Endothelial cell of umbilical vein (primary cell): ENCODE measurements at regions not wholly inside any gene's neighbourhood (a gene's known extent, or its start where the extent isn't known, plus 50 kb on each side); places are given as distances from the start of the nearest gene placed in this dataset.

Experiments used
- BruUV-seq: library from RNA; stranded (reverse); fragments of 400-500 nt; replicated peaks from 2 replicates; lab custom pipeline; 2021; lab: Mats Ljungman, UMichigan
- CTCF ChIA-PET: fragments of 300-600, 350-600 bp; sonication (Branson Sonifier 250); formaldehyde crosslinking; loops from one replicate; lab custom pipeline; 2021; ENCODE audit warnings: antibody characterized with exemption, inconsistent platforms; lab: Charles Lee
- POLR2A ChIA-PET: fragments of 300-600, 350-600 bp; sonication (Branson Sonifier 250); formaldehyde crosslinking; loops from one replicate; lab custom pipeline; 2021; ENCODE audit warnings: antibody characterized with exemption, inconsistent platforms; lab: Charles Lee
- DNase-seq: peaks from one replicate; pipeline ENCODE4 v3.0.0-alpha.2; 2011; ENCODE audit warnings: low read depth, low spot score
- FAIRE-seq: peaks from 2 replicates; lab custom pipeline; 2011; peaks lifted over from hg19 to GRCh38; lab: Jason Lieb, UNC
- H2AFZ ChIP-seq: 2 replicates; pipeline ENCODE4 v1.6.0; 2012; ENCODE audit warnings: low read depth, low read length, control low read depth, inconsistent platforms
- H3K27ac ChIP-seq: 2 replicates; pipeline ENCODE4 v1.5.1; 2011; ENCODE audit warnings: low read depth, mild to moderate bottlenecking, control low read depth, low read length, moderate library complexity; ENCODE audit not compliant: insufficient read depth
- H3K27me3 ChIP-seq, 2 experiments: 2 replicates each; pipeline versions ENCODE4 v1.6.0 to v1.6.1; 2011; ENCODE audit warnings: low read length in 2 of 2, mixed read lengths in 1 of 2; ENCODE audit not compliant: control insufficient read depth in 2 of 2, insufficient read depth in 2 of 2
- H3K36me3 ChIP-seq, 2 experiments: 2 replicates in 1 of 2; 3 replicates in 1 of 2; pipeline ENCODE4 v1.5.1; 2011; ENCODE audit warnings: low read length in 2 of 2, mild to moderate bottlenecking in 1 of 2, moderate library complexity in 1 of 2; ENCODE audit not compliant: control insufficient read depth in 2 of 2, insufficient read depth in 2 of 2; ENCODE audit errors: extremely low read depth in 1 of 2
- H3K4me1 ChIP-seq: 3 replicates; pipeline ENCODE4 v1.5.1; 2011; ENCODE audit warnings: mild to moderate bottlenecking, low read length; ENCODE audit not compliant: control insufficient read depth, insufficient read depth; ENCODE audit errors: extremely low read depth
- H3K4me2 ChIP-seq: 2 replicates; pipeline ENCODE4 v1.6.1; 2011; ENCODE audit warnings: low read length, control low read depth, mixed read lengths; ENCODE audit not compliant: insufficient read depth
- H3K4me3 ChIP-seq, 3 experiments: fragments of 200-600 bp in 1 of 3; sonication (generic), shearing (Covaris generic) in 1 of 3; replicated peaks in 1 of 3; 2 replicates each; pipeline ENCODE4 v1.5.1; 2011 to 2016; ENCODE audit warnings: control low read depth in 3 of 3, low read length in 3 of 3, mild to moderate bottlenecking in 2 of 3, inconsistent platforms in 1 of 3, low read depth in 1 of 3, moderate library complexity in 1 of 3; ENCODE audit not compliant: insufficient read depth in 1 of 3
- H3K79me2 ChIP-seq: 2 replicates; pipeline ENCODE4 v1.6.0; 2012; ENCODE audit warnings: low read length, inconsistent platforms; ENCODE audit not compliant: control insufficient read depth, insufficient read depth
- H3K9ac ChIP-seq: replicated peaks from 2 replicates; pipeline ENCODE3; 2011; ENCODE audit warnings: low read length, control low read depth; ENCODE audit not compliant: insufficient read depth; ENCODE audit errors: extremely low read depth
- H3K9me1 ChIP-seq: replicated peaks from 3 replicates; pipeline ENCODE4 v1.6.0; 2011; ENCODE audit warnings: mild to moderate bottlenecking, low read length; ENCODE audit not compliant: control insufficient read depth, insufficient read depth; ENCODE audit errors: extremely low read depth
- H3K9me3 ChIP-seq: replicated peaks from 2 replicates; pipeline ENCODE4 v1.5.1; 2012; ENCODE audit warnings: low read length, inconsistent platforms; ENCODE audit not compliant: control insufficient read depth, insufficient read depth
- H4K20me1 ChIP-seq: replicated peaks from 2 replicates; pipeline ENCODE3; 2011; ENCODE audit warnings: mild to moderate bottlenecking, low read length; ENCODE audit not compliant: control insufficient read depth, insufficient read depth; ENCODE audit errors: extremely low read depth
- CTCF ChIP-seq, 2 donors: IDR thresholded peaks; 1 replicate in 1 of 2; 2 replicates in 1 of 2; pipeline ENCODE4 v1.5.1; 2011; ENCODE audit warnings: low read length in 2 of 2, mild to moderate bottlenecking in 2 of 2, moderate library complexity in 2 of 2, control low read depth in 1 of 2, inconsistent platforms in 1 of 2, low read depth in 1 of 2; ENCODE audit not compliant: insufficient read depth in 1 of 2; ENCODE audit errors: extremely low read depth in 1 of 2
- EZH2 ChIP-seq: IDR thresholded peaks from 2 replicates; pipeline ENCODE4 v1.6.1; 2012; ENCODE audit warnings: borderline replicate concordance, low read depth, mild to moderate bottlenecking, moderate library complexity, low read length, inconsistent platforms; ENCODE audit not compliant: severe bottlenecking
- FOS ChIP-seq: IDR thresholded peaks from 2 replicates; pipeline ENCODE4 v1.6.1; 2011; ENCODE audit warnings: mild to moderate bottlenecking, low read length, moderate library complexity, borderline replicate concordance; ENCODE audit not compliant: insufficient read depth
- GATA2 ChIP-seq: IDR thresholded peaks from 2 replicates; pipeline ENCODE4 v1.7.0; 2011; ENCODE audit warnings: low read depth, mild to moderate bottlenecking, moderate library complexity, mixed read lengths, low read length; ENCODE audit not compliant: insufficient read length, insufficient read depth
- JUN ChIP-seq: IDR thresholded peaks from 2 replicates; pipeline ENCODE4 v1.6.1; 2011; ENCODE audit warnings: borderline replicate concordance, low read depth; ENCODE audit not compliant: insufficient read length, insufficient read depth
- MAX ChIP-seq: IDR thresholded peaks from 2 replicates; pipeline ENCODE4 v1.6.1; 2011; ENCODE audit not compliant: insufficient read depth, insufficient read length
- MYC ChIP-seq: IDR thresholded peaks from one replicate; pipeline ENCODE4 v1.6.1; 2011; ENCODE audit warnings: mild to moderate bottlenecking, low read depth, low read length
- POLR2A ChIP-seq: IDR thresholded peaks from 2 replicates; pipeline ENCODE4 v1.6.1; 2012; ENCODE audit warnings: low read depth, mild to moderate bottlenecking, control low read depth, low read length
- POLR2AphosphoS5 ChIP-seq: IDR thresholded peaks from 2 replicates; pipeline ENCODE4 v1.6.1; 2012; ENCODE audit warnings: low read depth, mild to moderate bottlenecking, control low read depth, low read length, moderate library complexity; ENCODE audit not compliant: insufficient read depth
- dilution Hi-C: fragments of 300-500 bp; cut with MboI; formaldehyde crosslinking; loops from one replicate; pipeline ENCODE4 v1.15.0; 2019; ENCODE audit warnings: low sequenced_read_pairs; ENCODE audit not compliant: extremely low pct_ligation_motif_present
- intact Hi-C: fragments of 100-400 bp; cut with micrococcal nuclease; formaldehyde crosslinking; loops from one replicate; pipeline ENCODE4 v1.10.0; 2022

- Histone ChIP-seq H3K4me3 (no peak overlapping the region), H2AFZ (peak overlapping the region; percentile 73), H3K9ac (peak overlapping the region; percentile 70), H3K27me3 (no peaks in the 10 kb centered on the region), H3K36me3 (no peaks in the 10 kb centered on the region), H3K4me1 (peaks cover 14% of the 10 kb centered on the region), H3K4me2 (peak overlapping the region; percentile 81), H4K20me1 (no peaks in the 10 kb centered on the region), H3K9me1 (no peaks in the 10 kb centered on the region), H3K9me3 (no peaks in the 10 kb centered on the region), H3K27ac (peak overlapping the region; percentile 85), H3K79me2 (no peaks in the 10 kb centered on the region)
- BruUV-seq, result TSS peak; percentile 95
- ChIA-PET CTCF (interaction anchor here (0.6 to 2.0 kb wide), 7 partner anchors 9 to 114 kb away, joined by 3 to 11 read pairs (median 4); no protein-coding TSS in a partner anchor), POLR2A (interaction anchor here (1.4 kb wide), 1 partner anchor 10 kb away, joined by 3 read pairs; no protein-coding TSS in a partner anchor)
- DNase-seq, result peak; percentile 94
- intact Hi-C loops, result loop anchor here (1.0 kb wide), 8 partner anchors 10 to 252 kb away; no protein-coding TSS in a partner anchor
- dilution Hi-C loops, result no loop called here
- peak; percentile 99 for FAIRE-seq
- TF ChIP-seq FOS (peak; percentile 77), MAX (peak; percentile 81), POLR2AphosphoS5 (peak; percentile 93), CTCF (IDR thresholded peaks at IDR 0.05; ENCODE audit: extremely low read depth in 1 of 2, insufficient read depth in 1 of 2, low read depth in 1 of 2, low read length in 2 of 2) (peak in 1 of 2 donors; percentile 6), JUN (peak; percentile 10), POLR2A (no peak), GATA2 (peak; percentile 91), MYC (peak; percentile 98), EZH2 (no peak)
These were observed 95.7 kb downstream of the CPN2 start for GRCh38 chr3:194255252-194256039.
